SK-N-SH treated with all-trans-retinoic acid at 6 μM for 48 hours (cell line): ENCODE measurements at regions not wholly inside any gene's neighbourhood (a gene's known extent, or its start where the extent isn't known, plus 50 kb on each side); places are given as distances from the start of the nearest gene placed in this dataset.
"Not testable (repeated sequence)": the region's sequence is repeated elsewhere in the genome, so short reads cannot be mapped to it uniquely, and the experiment has no call there.

Source experiments
- ATAC-seq: fragments of 200-7000 bp; cut with Tn5 transposase; 3 replicates; pipeline ENCODE4 v1.9.1; 2020; ENCODE audit warnings: mild to moderate bottlenecking, moderate library complexity
- BACH2 ChIP-seq: fragments of 250-450 bp; sonication (Bioruptor Pico); IDR thresholded peaks from 2 replicates; pipeline ENCODE4 v1.9.0; 2021; ENCODE audit warnings: mild to moderate bottlenecking, borderline replicate concordance
- CSDC2 ChIP-seq: fragments of 250-450 bp; sonication (Bioruptor Pico); IDR thresholded peaks from 2 replicates; pipeline ENCODE4 v1.5.0; 2020; ENCODE audit warnings: mild to moderate bottlenecking, moderate library complexity
- ESRRG ChIP-seq: fragments of 250-450 bp; sonication (Bioruptor Pico); IDR thresholded peaks from 2 replicates; pipeline ENCODE4 v1.6.1; 2021; ENCODE audit warnings: mild to moderate bottlenecking
- GLIS3 ChIP-seq: fragments of 250-450 bp; sonication (Bioruptor Pico); IDR thresholded peaks from 2 replicates; pipeline ENCODE4 v1.5.0; 2020; ENCODE audit warnings: mild to moderate bottlenecking, moderate library complexity
- ISL1 ChIP-seq: fragments of 250-450 bp; sonication (Bioruptor Pico); IDR thresholded peaks from 2 replicates; pipeline ENCODE4 v2.1.2; 2022; ENCODE audit warnings: mild to moderate bottlenecking, moderate library complexity
- POU6F1 ChIP-seq: fragments of 250-450 bp; sonication (Bioruptor Pico); IDR thresholded peaks from 2 replicates; pipeline ENCODE4 v1.8.0; 2021; ENCODE audit warnings: low read depth, mild to moderate bottlenecking, moderate library complexity, borderline replicate concordance
- PPARA ChIP-seq: fragments of 250-450 bp; sonication (Bioruptor Pico); IDR thresholded peaks from 2 replicates; pipeline ENCODE4 v1.5.0; 2020; ENCODE audit warnings: mild to moderate bottlenecking, borderline replicate concordance
- RARB ChIP-seq: fragments of 250-450 bp; sonication (Bioruptor Pico); IDR thresholded peaks from 2 replicates; pipeline ENCODE4 v1.8.0; 2021; ENCODE audit warnings: mild to moderate bottlenecking, moderate library complexity
- SNAI2 ChIP-seq: fragments of 250-450 bp; sonication (Bioruptor Pico); IDR thresholded peaks from 2 replicates; pipeline ENCODE4 v1.5.0; 2020; ENCODE audit warnings: mild to moderate bottlenecking, moderate library complexity
- TSHZ2 ChIP-seq: fragments of 250-450 bp; sonication (Bioruptor Pico); IDR thresholded peaks from 2 replicates; pipeline ENCODE4 v1.5.0; 2020; ENCODE audit warnings: mild to moderate bottlenecking, moderate library complexity
- ZC3H10 ChIP-seq: fragments of 250-450 bp; sonication (Bioruptor Pico); IDR thresholded peaks from 2 replicates; pipeline ENCODE4 v1.5.1; 2021; ENCODE audit warnings: mild to moderate bottlenecking, moderate library complexity
- ZFP3 ChIP-seq: fragments of 250-450 bp; sonication (Bioruptor Pico); IDR thresholded peaks from 2 replicates; pipeline ENCODE4 v1.5.0; 2020; ENCODE audit warnings: mild to moderate bottlenecking, moderate library complexity
- ZFP30 ChIP-seq: fragments of 450-650 bp; formaldehyde crosslinking; IDR thresholded peaks from 2 replicates; pipeline ENCODE4 v1.5.0; 2022; ENCODE audit warnings: mild to moderate bottlenecking, moderate library complexity
- ZNF565 ChIP-seq: fragments of 450-650 bp; formaldehyde crosslinking; conservative IDR thresholded peaks from 2 replicates; pipeline ENCODE4 v1.5.0; 2020; ENCODE audit warnings: low read depth, mild to moderate bottlenecking, moderate library complexity
- ZNF70 ChIP-seq: fragments of 450-650 bp; formaldehyde crosslinking; IDR thresholded peaks from 2 replicates; pipeline ENCODE4 v1.5.0; 2020; ENCODE audit warnings: mild to moderate bottlenecking, moderate library complexity
- ZNF8 ChIP-seq: fragments of 450-650 bp; formaldehyde crosslinking; IDR thresholded peaks from 2 replicates; pipeline ENCODE4 v1.5.0; 2020; ENCODE audit warnings: mild to moderate bottlenecking, moderate library complexity
- TF ChIP-seq, protein P1 (sequence below): fragments of 250-450 bp; sonication (Bioruptor Pico); IDR thresholded peaks from 2 replicates; pipeline ENCODE4 v1.5.1; 2020; ENCODE audit warnings: low read depth, mild to moderate bottlenecking, moderate library complexity
- TF ChIP-seq, protein P2 (sequence below): fragments of 250-450 bp; sonication (Bioruptor Pico); IDR thresholded peaks from 2 replicates; pipeline ENCODE4 v1.8.0; 2020; ENCODE audit warnings: mild to moderate bottlenecking, moderate library complexity, borderline replicate concordance
- TF ChIP-seq, protein P3 (sequence below): fragments of 250-450 bp; sonication (Bioruptor Pico); IDR thresholded peaks from 2 replicates; pipeline ENCODE4 v1.5.1; 2021; ENCODE audit warnings: mild to moderate bottlenecking, moderate library complexity

DNA sequence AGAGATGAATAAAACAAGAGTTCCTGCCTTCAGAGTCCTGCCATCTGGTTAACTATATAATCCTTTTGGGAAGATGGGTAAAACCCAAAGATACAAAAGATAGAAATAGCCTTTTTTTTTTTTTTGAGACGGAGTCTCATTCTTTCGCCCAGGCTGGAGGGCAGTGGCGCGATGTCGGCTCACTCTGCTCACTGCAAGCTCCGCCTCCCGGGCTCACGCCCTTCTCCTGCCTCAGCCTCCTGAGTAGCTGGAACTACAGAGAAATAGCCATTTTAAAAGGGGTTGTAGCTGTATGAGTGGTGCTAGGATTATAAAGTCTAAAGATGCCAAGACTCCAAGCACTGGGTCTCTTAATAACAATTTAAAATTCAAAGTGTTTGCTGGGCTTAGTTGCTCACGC, 97.2 kb downstream of the KDR start:
- no peak for ATAC-seq
- TF ChIP-seq PPARA (no peak), GLIS3 (CRISPR knock-in tag) (no peak), ZFP30 (CRISPR knock-in tag) (no peak), SNAI2 (CRISPR knock-in tag) (no peak), ZNF565 (CRISPR knock-in tag) (no peak), ZFP3 (CRISPR knock-in tag) (no peak), ZC3H10 (CRISPR knock-in tag) (no peak), ZNF8 (no peak), ESRRG (CRISPR knock-in tag) (no peak), BACH2 (CRISPR knock-in tag) (no peak), RARB (no peak), TSHZ2 (no peak), POU6F1 (no peak), CSDC2 (CRISPR knock-in tag) (no peak), ISL1 (CRISPR knock-in tag) (no peak), ZNF70 (CRISPR knock-in tag) (no peak)
- TF ChIP-seq, protein P1, sequence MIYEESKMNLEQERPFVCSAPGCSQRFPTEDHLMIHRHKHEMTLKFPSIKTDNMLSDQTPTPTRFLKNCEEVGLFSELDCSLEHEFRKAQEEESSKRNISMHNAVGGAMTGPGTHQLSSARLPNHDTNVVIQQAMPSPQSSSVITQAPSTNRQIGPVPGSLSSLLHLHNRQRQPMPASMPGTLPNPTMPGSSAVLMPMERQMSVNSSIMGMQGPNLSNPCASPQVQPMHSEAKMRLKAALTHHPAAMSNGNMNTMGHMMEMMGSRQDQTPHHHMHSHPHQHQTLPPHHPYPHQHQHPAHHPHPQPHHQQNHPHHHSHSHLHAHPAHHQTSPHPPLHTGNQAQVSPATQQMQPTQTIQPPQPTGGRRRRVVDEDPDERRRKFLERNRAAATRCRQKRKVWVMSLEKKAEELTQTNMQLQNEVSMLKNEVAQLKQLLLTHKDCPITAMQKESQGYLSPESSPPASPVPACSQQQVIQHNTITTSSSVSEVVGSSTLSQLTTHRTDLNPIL (CRISPR knock-in tag): no peak
- TF ChIP-seq, protein P2, sequence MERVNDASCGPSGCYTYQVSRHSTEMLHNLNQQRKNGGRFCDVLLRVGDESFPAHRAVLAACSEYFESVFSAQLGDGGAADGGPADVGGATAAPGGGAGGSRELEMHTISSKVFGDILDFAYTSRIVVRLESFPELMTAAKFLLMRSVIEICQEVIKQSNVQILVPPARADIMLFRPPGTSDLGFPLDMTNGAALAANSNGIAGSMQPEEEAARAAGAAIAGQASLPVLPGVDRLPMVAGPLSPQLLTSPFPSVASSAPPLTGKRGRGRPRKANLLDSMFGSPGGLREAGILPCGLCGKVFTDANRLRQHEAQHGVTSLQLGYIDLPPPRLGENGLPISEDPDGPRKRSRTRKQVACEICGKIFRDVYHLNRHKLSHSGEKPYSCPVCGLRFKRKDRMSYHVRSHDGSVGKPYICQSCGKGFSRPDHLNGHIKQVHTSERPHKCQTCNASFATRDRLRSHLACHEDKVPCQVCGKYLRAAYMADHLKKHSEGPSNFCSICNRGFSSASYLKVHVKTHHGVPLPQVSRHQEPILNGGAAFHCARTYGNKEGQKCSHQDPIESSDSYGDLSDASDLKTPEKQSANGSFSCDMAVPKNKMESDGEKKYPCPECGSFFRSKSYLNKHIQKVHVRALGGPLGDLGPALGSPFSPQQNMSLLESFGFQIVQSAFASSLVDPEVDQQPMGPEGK (CRISPR knock-in tag): no peak
- TF ChIP-seq, protein P3, sequence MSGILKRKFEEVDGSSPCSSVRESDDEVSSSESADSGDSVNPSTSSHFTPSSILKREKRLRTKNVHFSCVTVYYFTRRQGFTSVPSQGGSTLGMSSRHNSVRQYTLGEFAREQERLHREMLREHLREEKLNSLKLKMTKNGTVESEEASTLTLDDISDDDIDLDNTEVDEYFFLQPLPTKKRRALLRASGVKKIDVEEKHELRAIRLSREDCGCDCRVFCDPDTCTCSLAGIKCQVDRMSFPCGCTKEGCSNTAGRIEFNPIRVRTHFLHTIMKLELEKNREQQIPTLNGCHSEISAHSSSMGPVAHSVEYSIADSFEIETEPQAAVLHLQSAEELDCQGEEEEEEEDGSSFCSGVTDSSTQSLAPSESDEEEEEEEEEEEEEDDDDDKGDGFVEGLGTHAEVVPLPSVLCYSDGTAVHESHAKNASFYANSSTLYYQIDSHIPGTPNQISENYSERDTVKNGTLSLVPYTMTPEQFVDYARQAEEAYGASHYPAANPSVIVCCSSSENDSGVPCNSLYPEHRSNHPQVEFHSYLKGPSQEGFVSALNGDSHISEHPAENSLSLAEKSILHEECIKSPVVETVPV (CRISPR knock-in tag): no peak

DNA sequence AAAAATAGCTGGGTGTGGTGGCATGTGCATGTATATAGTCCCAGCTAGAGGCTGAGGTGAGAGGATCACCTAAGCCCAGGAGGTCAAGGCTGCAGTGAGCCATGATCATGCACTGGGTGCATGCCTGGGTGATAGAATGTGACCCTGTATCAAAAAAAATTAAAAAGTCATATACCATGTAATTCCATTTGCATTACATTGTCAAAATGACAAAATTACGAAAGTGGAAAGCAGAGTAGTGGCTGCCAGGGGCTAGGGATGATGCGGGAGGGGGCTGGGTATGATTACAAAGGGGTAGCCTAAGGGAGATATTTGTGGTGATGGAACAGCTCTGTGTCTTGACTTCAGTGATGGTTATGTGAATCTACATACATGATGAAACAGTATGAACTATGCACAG, 97.8 kb downstream of the KDR start:
- TF ChIP-seq, protein P1 (CRISPR knock-in tag): no peak
- no peak for TF ChIP-seq ZNF8
- no peak for TF ChIP-seq ESRRG (CRISPR knock-in tag)
- no peak for TF ChIP-seq TSHZ2
- no peak for TF ChIP-seq ZNF565 (CRISPR knock-in tag)
- no peak for ATAC-seq

DNA sequence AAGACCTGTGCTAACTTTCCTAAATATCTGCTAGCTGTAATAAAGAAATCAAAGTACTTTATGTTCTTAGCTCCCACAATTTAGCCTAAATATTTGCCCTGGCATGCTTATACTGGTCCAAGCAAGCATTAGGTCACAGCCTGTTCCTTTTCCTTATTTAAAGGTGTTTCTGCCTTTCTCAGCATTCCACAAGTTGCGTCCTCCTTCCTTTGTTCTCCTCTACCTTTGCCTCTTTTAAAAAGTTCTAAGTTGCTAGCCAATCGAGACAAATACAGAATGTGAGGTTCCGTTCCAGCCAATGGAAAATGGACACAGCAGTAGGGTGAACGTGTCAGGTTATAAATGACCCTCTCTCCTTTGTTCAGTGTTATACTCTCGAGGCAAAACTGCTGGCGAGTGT, 99.9 kb downstream of the KDR start:
- ATAC-seq: not testable (repeated sequence)
